Adrenal gland (tissue), 9 donors: ENCODE measurements at regions not wholly inside any gene's neighbourhood (a gene's known extent, or its start where the extent isn't known, plus 50 kb on each side); places are given as distances from the start of the nearest gene placed in this dataset.

Source experiments
- DNase-seq, 7 donors: peaks; one replicate each; pipeline ENCODE4 v3.0.0-alpha.2; 2019 to 2020
- H3K27ac ChIP-seq, 5 donors: fragments of 200-600 bp; sonication (generic) in 4 of 5; 1 replicate in 3 of 5; 2 replicates in 2 of 5; pipeline versions ENCODE4 v1.5.1 to v1.8.0; 2016 to 2020; ENCODE audit warnings: mild to moderate bottlenecking in 1 of 5
- H3K27me3 ChIP-seq: fragments of 200-600 bp; 2 replicates; pipeline ENCODE4 v1.8.0; 2021
- H3K36me3 ChIP-seq, 2 donors: fragments of 200-600 bp; replicated peaks in 1 of 2; 1 replicate in 1 of 2; 2 replicates in 1 of 2; pipeline versions ENCODE4 v1.5.1 to v1.8.0; 2018 to 2022
- H3K4me1 ChIP-seq, 2 donors: fragments of 200-600 bp; replicated peaks in 1 of 2; 1 replicate in 1 of 2; 2 replicates in 1 of 2; pipeline versions ENCODE4 v1.5.1 to v1.8.0; 2018 to 2021
- H3K4me3 ChIP-seq, 4 donors: fragments of 200-600 bp; sonication (generic) in 3 of 4; one replicate each; pipeline ENCODE4 v1.5.1; 2016 to 2018
- H3K9me3 ChIP-seq, 3 donors: fragments of 200-600 bp; sonication (generic) in 1 of 3; replicated peaks in 1 of 3; 1 replicate in 2 of 3; 2 replicates in 1 of 3; pipeline versions ENCODE4 v1.5.1 to v1.8.0; 2016 to 2021
- POLR2A ChIP-seq, 2 donors: fragments of 450-650 bp; IDR thresholded peaks; one replicate each; pipeline ENCODE4 v1.6.1; 2017; ENCODE audit warnings: antibody characterized with exemption in 2 of 2, mild to moderate bottlenecking in 2 of 2, moderate library complexity in 1 of 2
- WGBS, 4 donors: extraction: QIAGEN DNeasy Blood & Tissue Kit in 2 of 4; methylation state at CpG; one replicate each; pipeline versions ENCODE4 v1.1.5 to v1.1.7; 2013 to 2017; 5-methylcytosine and 5-hydroxymethylcytosine counted together
- intact Hi-C, 2 donors: fragments of 100-400 bp; cut with DNase I; formaldehyde crosslinking; loops; one replicate each; pipeline versions ENCODE4 v1.14.1 to v1.15.0; 2022 to 2023
- TF ChIP-seq, protein P1 (sequence below), 6 experiments: fragments of 450-650 bp in 4 of 6; fragments of 200-600 bp in 2 of 6; sonication (generic) in 1 of 6; IDR thresholded peaks; 1 replicate in 5 of 6; 2 replicates in 1 of 6; pipeline versions ENCODE4 v1.5.1 to v1.8.0; 2016 to 2021; ENCODE audit warnings: antibody characterized with exemption in 6 of 6, mild to moderate bottlenecking in 2 of 6, moderate library complexity in 1 of 6
- donor health status: healthy with polysubstance abuse.
- donor health status: Bipolar disorder and iron deficiency.
- donor health status: DM: yes; HTN: yes; CAD: no.
- donor health status: DM: no; HTN: no; CAD: no.
- donor health status: DM: no; HTN: no; CAD: no.

DNA sequence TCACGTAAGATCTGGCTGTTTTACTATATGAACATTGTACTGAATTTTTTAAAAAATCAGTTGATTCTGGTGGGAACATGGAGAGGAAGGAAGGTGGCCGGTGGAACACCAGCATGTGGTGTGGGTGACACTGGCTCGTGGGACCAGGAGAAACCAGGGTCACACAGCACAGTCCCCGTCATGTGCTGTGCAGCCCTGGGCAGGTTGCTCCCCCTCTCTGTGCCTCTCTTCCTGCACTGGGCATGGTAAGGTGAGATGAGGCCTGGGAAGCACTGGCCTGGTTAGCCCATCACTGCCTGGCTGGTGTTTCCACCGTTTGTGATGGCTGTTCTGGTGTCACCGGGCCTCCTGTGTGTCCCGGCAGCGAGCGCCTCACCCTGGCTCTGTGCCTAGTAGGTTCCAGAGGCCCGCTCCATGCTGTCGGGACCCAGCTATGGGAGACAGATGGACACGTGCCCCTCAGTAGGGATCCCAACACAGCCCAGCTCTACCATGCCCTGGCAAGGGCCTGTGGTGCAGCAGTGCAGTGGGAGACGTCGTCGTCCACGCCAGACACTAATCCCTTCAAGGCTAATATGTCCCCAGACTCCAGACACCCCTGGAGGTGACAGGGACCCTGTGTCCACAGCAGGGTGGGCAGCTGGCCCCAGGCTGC is 88.2 kb upstream of the LINC01488 start:
- Histone ChIP-seq H3K27ac (no peak overlapping the region), H3K4me3 (no peak overlapping the region), H3K27me3 (no peaks in the 10 kb centered on the region), H3K4me1 (no peaks in the 10 kb centered on the region), H3K36me3 (no peaks in the 10 kb centered on the region), H3K9me3 (peaks cover 0 to 2% (median 0%) of the 10 kb centered on the region in 3 donors)
- TF ChIP-seq POLR2A (IDR thresholded peaks at IDR 0.05), result no peak
- TF ChIP-seq, protein P1, sequence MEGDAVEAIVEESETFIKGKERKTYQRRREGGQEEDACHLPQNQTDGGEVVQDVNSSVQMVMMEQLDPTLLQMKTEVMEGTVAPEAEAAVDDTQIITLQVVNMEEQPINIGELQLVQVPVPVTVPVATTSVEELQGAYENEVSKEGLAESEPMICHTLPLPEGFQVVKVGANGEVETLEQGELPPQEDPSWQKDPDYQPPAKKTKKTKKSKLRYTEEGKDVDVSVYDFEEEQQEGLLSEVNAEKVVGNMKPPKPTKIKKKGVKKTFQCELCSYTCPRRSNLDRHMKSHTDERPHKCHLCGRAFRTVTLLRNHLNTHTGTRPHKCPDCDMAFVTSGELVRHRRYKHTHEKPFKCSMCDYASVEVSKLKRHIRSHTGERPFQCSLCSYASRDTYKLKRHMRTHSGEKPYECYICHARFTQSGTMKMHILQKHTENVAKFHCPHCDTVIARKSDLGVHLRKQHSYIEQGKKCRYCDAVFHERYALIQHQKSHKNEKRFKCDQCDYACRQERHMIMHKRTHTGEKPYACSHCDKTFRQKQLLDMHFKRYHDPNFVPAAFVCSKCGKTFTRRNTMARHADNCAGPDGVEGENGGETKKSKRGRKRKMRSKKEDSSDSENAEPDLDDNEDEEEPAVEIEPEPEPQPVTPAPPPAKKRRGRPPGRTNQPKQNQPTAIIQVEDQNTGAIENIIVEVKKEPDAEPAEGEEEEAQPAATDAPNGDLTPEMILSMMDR (IDR thresholded peaks at IDR 0.05), result no peak
- WGBS, 4 donors, result 78 to 93% (median 89%) methylated on average over 4 to 16 of the region's 16 CpGs
- intact Hi-C loops, result no loop called here
- no peak for DNase-seq

DNA sequence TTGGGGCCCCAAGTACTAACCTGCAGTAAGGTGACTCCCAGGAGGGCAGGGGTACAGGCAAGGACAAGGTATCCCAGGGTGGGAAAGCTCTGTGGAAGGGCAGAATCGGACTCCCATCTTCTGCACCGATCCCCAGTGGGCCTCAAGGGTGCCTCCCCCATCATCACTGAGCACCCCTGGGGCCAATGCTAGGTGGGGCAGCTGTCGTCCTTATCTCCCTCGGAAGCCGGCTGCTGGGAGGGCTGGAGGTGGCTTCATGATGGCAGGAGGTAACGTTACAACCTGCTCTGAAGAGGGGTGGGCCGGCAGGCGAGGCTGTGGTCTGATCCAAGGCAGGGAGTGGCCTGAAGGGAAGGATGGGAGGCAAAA is 87.6 kb upstream of the LINC01488 start:
- TF ChIP-seq POLR2A (IDR thresholded peaks at IDR 0.05), result no peak
- DNase-seq, result no peak
- intact Hi-C loops, result no loop called here
- H3K4me1 ChIP-seq, result no peaks in the 10 kb centered on the region
- no peaks in the 10 kb centered on the region for H3K36me3 ChIP-seq
- WGBS, 4 donors, result 79 to 83% (median 82%) methylated on average over 8 of the region's 8 CpGs
- no peaks in the 10 kb centered on the region for H3K27me3 ChIP-seq
- H3K9me3 ChIP-seq, result no peaks in the 10 kb centered on the region
- no peak overlapping the region for H3K4me3 ChIP-seq
- no peak overlapping the region for H3K27ac ChIP-seq

DNA sequence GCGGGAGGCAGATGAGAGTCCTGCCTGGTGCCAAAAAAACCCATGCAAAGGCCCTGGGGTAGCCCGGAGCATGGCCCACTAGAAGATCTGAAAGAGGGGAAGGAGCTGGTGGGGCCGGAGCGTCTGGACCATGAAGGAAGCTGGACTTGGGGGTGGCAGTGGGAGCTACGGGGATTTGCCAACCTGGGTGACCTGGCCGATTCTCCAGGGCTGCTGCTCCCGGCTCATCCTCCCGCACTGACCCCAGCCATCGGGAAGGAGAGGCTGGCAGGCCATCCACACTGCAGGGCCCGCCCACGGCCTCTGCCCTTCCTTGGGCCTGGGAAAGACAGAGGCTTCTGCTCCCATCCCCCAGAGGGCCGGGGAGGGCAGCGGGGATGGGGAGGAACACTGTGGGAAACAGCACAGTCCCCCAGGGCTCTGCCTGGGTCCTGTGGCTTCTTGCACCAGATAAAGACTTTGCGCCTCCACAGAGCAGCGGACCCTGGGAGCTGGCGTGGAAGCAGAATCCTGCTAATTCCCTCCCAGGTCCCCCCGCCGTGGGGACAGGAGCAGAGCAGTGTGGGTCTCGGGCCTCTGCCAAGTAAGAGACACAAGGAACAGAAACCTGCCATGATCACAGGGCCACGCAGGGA is 87.1 kb upstream of the LINC01488 start:
- 72 to 82% (median 78%) methylated on average over 13 to 20 of the region's 20 CpGs for WGBS, 4 donors
- DNase-seq, result no peak

DNA sequence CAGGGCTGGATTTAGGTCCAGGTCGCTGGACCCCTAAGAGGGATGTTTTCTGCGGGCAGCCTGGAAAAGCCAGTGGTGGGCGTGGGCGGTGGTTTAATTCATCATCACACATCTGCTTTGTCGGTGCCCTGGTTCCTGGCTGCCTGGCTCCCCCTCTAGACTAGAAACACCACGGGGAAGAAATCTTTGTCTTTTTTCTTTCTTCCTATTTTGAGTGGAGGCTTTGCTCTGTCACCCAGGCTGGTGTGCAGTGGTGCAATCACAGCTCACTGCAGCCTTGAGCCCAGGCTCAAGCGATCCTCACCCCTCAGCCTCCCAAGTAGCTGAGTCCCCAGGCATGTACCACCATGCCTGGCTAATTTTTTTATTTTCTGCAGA is 86.6 kb upstream of the LINC01488 start:
- intact Hi-C loops, result no loop called here

More for the DNA sequence above, 87.1 kb upstream of the LINC01488 start:
- no peaks in the 10 kb centered on the region for H3K9me3 ChIP-seq
- intact Hi-C loops, result no loop called here
- TF ChIP-seq, protein P1 (IDR thresholded peaks at IDR 0.05), result no peak
- TF ChIP-seq POLR2A (IDR thresholded peaks at IDR 0.05), result no peak
- no peaks in the 10 kb centered on the region for H3K36me3 ChIP-seq
- no peaks in the 10 kb centered on the region for H3K4me1 ChIP-seq
- no peaks in the 10 kb centered on the region for H3K27me3 ChIP-seq
- H3K4me3 ChIP-seq, result no peak overlapping the region
- H3K27ac ChIP-seq, result no peak overlapping the region

More for the DNA sequence above, 86.6 kb upstream of the LINC01488 start:
- 50 to 67% (median 65%) methylated on average over 7 of the region's 7 CpGs for WGBS, 4 donors
- no peak for DNase-seq
- no peaks in the 10 kb centered on the region for H3K27me3 ChIP-seq
- H3K9me3 ChIP-seq, result no peaks in the 10 kb centered on the region
- no peak overlapping the region for H3K4me3 ChIP-seq
- H3K27ac ChIP-seq, result no peak overlapping the region
- no peak for TF ChIP-seq POLR2A (IDR thresholded peaks at IDR 0.05)
- TF ChIP-seq, protein P1 (IDR thresholded peaks at IDR 0.05), result no peak
- H3K4me1 ChIP-seq, result no peaks in the 10 kb centered on the region
- no peaks in the 10 kb centered on the region for H3K36me3 ChIP-seq
